ENCODE measurements at regions not wholly inside any gene's neighbourhood (a gene's known extent, or its start where the extent isn't known, plus 50 kb on each side); places are given as distances from the start of the nearest gene placed in this dataset.

DNA sequence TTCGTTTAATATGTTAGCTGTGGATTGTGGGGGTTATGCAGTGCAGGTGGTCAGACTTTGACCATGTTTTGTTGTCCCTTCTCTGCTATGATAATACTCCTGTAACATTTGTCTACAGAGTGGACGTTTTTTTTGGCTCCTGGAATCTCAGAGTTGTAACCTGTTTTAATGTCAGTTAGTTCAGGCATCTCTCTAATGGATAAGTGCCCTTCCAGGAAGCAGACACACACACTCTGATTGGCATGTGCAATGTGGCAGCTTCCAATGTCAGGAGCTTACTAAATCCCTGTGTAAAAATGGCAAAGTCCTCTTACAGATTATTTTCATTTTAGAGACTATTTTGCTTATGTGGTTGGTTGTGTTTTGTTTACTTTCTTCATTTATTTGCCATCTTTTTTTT is 222.2 kb upstream of the ARPP21 start (continued):
- TF ChIP-seq NFE2L1 (CRISPR knock-in tag; IDR thresholded peaks at IDR 0.05) (no peak), ZNF263 (CRISPR knock-in tag; IDR thresholded peaks at IDR 0.05; ENCODE audit: low read depth) (no peak), ETV6 (CRISPR knock-in tag; IDR thresholded peaks at IDR 0.05) (no peak), ZNF138 (CRISPR knock-in tag; conservative IDR thresholded peaks at IDR 0.05) (no peak), CDX4 (CRISPR knock-in tag; IDR thresholded peaks at IDR 0.05; ENCODE audit: borderline replicate concordance) (no peak), RORB (CRISPR knock-in tag; IDR thresholded peaks at IDR 0.05) (no peak), FOXJ3 (CRISPR knock-in tag; IDR thresholded peaks at IDR 0.05; ENCODE audit: borderline replicate concordance) (no peak)
- TF ChIP-seq, protein P1, sequence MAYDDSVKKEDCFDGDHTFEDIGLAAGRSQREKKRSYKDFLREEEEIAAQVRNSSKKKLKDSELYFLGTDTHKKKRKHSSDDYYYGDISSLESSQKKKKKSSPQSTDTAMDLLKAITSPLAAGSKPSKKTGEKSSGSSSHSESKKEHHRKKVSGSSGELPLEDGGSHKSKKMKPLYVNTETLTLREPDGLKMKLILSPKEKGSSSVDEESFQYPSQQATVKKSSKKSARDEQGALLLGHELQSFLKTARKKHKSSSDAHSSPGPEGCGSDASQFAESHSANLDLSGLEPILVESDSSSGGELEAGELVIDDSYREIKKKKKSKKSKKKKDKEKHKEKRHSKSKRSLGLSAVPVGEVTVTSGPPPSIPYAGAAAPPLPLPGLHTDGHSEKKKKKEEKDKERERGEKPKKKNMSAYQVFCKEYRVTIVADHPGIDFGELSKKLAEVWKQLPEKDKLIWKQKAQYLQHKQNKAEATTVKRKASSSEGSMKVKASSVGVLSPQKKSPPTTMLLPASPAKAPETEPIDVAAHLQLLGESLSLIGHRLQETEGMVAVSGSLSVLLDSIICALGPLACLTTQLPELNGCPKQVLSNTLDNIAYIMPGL (CRISPR knock-in tag; IDR thresholded peaks at IDR 0.05), result no peak
- TF ChIP-seq, protein P2, sequence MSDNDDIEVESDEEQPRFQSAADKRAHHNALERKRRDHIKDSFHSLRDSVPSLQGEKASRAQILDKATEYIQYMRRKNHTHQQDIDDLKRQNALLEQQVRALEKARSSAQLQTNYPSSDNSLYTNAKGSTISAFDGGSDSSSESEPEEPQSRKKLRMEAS (CRISPR knock-in tag; IDR thresholded peaks at IDR 0.05), result no peak

GRCh38 chr3:35422101-35422500 is 217.2 kb upstream of the ARPP21 start:
- ChIA-PET CTCF (no interaction called here), POLR2A (no interaction called here)
- ATAC-seq (no peak), DNase-seq (ENCODE audit: low spot score) (no peak)
- H3K9me3 Mint-ChIP-seq, result no peaks in the 10 kb centered on the region
- TF ChIP-seq GTF2I (CRISPR knock-in tag; conservative IDR thresholded peaks at IDR 0.05) (no peak), SP1 (CRISPR knock-in tag; conservative IDR thresholded peaks at IDR 0.05) (no peak), ARID4B (CRISPR knock-in tag; IDR thresholded peaks at IDR 0.05; ENCODE audit: borderline replicate concordance) (no peak), ZNF263 (CRISPR knock-in tag; IDR thresholded peaks at IDR 0.05; ENCODE audit: low read depth) (no peak), TEAD4 (CRISPR knock-in tag; IDR thresholded peaks at IDR 0.05) (no peak), FOXJ3 (CRISPR knock-in tag; IDR thresholded peaks at IDR 0.05; ENCODE audit: borderline replicate concordance) (no peak), ZNF416 (CRISPR knock-in tag; IDR thresholded peaks at IDR 0.05) (no peak), CREM (CRISPR knock-in tag; IDR thresholded peaks at IDR 0.05) (no peak), MXD4 (CRISPR knock-in tag; IDR thresholded peaks at IDR 0.05; ENCODE audit: borderline replicate concordance) (no peak), KAT7 (CRISPR knock-in tag; IDR thresholded peaks at IDR 0.05; ENCODE audit: borderline replicate concordance) (no peak), GABPB1 (CRISPR knock-in tag; IDR thresholded peaks at IDR 0.05) (no peak), JAZF1 (CRISPR knock-in tag; IDR thresholded peaks at IDR 0.05) (no peak), E2F1 (CRISPR knock-in tag; IDR thresholded peaks at IDR 0.05) (no peak), ZMAT4 (CRISPR knock-in tag; IDR thresholded peaks at IDR 0.05) (no peak)
- TF ChIP-seq, protein P3, sequence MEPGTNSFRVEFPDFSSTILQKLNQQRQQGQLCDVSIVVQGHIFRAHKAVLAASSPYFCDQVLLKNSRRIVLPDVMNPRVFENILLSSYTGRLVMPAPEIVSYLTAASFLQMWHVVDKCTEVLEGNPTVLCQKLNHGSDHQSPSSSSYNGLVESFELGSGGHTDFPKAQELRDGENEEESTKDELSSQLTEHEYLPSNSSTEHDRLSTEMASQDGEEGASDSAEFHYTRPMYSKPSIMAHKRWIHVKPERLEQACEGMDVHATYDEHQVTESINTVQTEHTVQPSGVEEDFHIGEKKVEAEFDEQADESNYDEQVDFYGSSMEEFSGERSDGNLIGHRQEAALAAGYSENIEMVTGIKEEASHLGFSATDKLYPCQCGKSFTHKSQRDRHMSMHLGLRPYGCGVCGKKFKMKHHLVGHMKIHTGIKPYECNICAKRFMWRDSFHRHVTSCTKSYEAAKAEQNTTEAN (CRISPR knock-in tag; IDR thresholded peaks at IDR 0.05), result no peak
- TF ChIP-seq, protein P4, sequence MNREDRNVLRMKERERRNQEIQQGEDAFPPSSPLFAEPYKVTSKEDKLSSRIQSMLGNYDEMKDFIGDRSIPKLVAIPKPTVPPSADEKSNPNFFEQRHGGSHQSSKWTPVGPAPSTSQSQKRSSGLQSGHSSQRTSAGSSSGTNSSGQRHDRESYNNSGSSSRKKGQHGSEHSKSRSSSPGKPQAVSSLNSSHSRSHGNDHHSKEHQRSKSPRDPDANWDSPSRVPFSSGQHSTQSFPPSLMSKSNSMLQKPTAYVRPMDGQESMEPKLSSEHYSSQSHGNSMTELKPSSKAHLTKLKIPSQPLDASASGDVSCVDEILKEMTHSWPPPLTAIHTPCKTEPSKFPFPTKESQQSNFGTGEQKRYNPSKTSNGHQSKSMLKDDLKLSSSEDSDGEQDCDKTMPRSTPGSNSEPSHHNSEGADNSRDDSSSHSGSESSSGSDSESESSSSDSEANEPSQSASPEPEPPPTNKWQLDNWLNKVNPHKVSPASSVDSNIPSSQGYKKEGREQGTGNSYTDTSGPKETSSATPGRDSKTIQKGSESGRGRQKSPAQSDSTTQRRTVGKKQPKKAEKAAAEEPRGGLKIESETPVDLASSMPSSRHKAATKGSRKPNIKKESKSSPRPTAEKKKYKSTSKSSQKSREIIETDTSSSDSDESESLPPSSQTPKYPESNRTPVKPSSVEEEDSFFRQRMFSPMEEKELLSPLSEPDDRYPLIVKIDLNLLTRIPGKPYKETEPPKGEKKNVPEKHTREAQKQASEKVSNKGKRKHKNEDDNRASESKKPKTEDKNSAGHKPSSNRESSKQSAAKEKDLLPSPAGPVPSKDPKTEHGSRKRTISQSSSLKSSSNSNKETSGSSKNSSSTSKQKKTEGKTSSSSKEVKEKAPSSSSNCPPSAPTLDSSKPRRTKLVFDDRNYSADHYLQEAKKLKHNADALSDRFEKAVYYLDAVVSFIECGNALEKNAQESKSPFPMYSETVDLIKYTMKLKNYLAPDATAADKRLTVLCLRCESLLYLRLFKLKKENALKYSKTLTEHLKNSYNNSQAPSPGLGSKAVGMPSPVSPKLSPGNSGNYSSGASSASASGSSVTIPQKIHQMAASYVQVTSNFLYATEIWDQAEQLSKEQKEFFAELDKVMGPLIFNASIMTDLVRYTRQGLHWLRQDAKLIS (CRISPR knock-in tag; IDR thresholded peaks at IDR 0.05; ENCODE audit: borderline replicate concordance), result no peak
- H3K27me3 Mint-ChIP-seq (ENCODE audit: low read depth), result no peaks in the 10 kb centered on the region
- no peaks in the 10 kb centered on the region for H3K36me3 Mint-ChIP-seq
- no peak overlapping the region for H3K27ac Mint-ChIP-seq
- no peaks in the 10 kb centered on the region for H3K4me1 Mint-ChIP-seq
- no peak overlapping the region for H3K4me3 Mint-ChIP-seq

Measured in WTC11 (cell line).